ENCODE measurements at regions not wholly inside any gene's neighbourhood (a gene's known extent, or its start where the extent isn't known, plus 50 kb on each side); places are given as distances from the start of the nearest gene placed in this dataset.

GRCh38 chr9:118647331-118647730 lies 721.9 kb downstream of the BRINP1 start:
- Histone ChIP-seq H3K36me3 (ENCODE audit: insufficient read depth, low read length) (no peaks in the 10 kb centered on the region), H3F3A (ENCODE audit: low read depth) (no peaks in the 10 kb centered on the region), H3K4me3 (ENCODE audit: low read length, poor library complexity, severe bottlenecking) (no peak overlapping the region), H3K9me2 (replicated peaks; ENCODE audit: low read depth, low read length) (no peaks in the 10 kb centered on the region), H4K20me1 (ENCODE audit: insufficient read depth, low read length, poor library complexity, severe bottlenecking) (no peaks in the 10 kb centered on the region), H3K9me3 (ENCODE audit: insufficient read depth, low read depth, low read length) (0 out of 2 replicates have a peak, but pooled peaks cover 4% of the 10 kb centered on the region), H3K79me2 (ENCODE audit: insufficient read depth, low read length) (no peaks in the 10 kb centered on the region), H3K4me2 (ENCODE audit: low read depth, low read length, poor library complexity, severe bottlenecking) (no peak overlapping the region), H3K27me3 (ENCODE audit: insufficient read depth, low read length, poor library complexity, severe bottlenecking) (no peaks in the 10 kb centered on the region), H2AFZ (ENCODE audit: low read length) (no peak overlapping the region), H3K4me1 (ENCODE audit: insufficient read depth, low read length, poor library complexity, severe bottlenecking) (no peaks in the 10 kb centered on the region), H3K9ac (ENCODE audit: low read depth, low read length, poor library complexity, severe bottlenecking) (no peak overlapping the region)
- no peak for TF ChIP-seq CTCF (conservative IDR thresholded peaks at IDR 0.05; ENCODE audit: low read length)

DNA sequence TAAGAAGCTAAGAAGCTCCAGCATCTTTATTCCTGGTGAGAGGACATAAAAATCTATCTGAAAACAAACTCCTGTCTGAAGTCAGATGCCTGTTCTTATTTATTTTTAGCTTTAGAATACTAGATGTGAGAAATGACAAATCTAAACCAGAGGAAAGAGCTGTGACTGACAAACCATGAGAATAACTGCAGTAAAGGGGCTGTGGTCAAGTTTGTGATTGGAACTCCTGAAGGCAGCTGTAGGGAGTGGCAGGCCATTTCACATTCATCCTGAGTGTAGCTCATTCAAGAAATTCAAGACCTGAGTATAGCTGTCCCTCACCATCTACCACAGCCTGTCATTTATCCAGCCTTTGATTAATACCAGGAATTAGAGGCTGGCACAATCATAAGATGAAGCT lies 718.8 kb downstream of the BRINP1 start:
- no peak overlapping the region for H3K9ac ChIP-seq (ENCODE audit: low read depth, low read length, poor library complexity, severe bottlenecking)
- no peak overlapping the region for H2AFZ ChIP-seq (ENCODE audit: low read length)
- H3K4me2 ChIP-seq (ENCODE audit: low read depth, low read length, poor library complexity, severe bottlenecking): no peak overlapping the region
- H3F3A ChIP-seq (ENCODE audit: low read depth): no peaks in the 10 kb centered on the region
- H3K36me3 ChIP-seq (ENCODE audit: insufficient read depth, low read length): no peaks in the 10 kb centered on the region
- H3K79me2 ChIP-seq (ENCODE audit: insufficient read depth, low read length): no peaks in the 10 kb centered on the region
- H3K4me3 ChIP-seq (ENCODE audit: low read length, poor library complexity, severe bottlenecking): no peak overlapping the region
- no peaks in the 10 kb centered on the region for H3K9me3 ChIP-seq (ENCODE audit: insufficient read depth, low read depth, low read length)
- H3K4me1 ChIP-seq (ENCODE audit: insufficient read depth, low read length, poor library complexity, severe bottlenecking): no peaks in the 10 kb centered on the region
- no peaks in the 10 kb centered on the region for H4K20me1 ChIP-seq (ENCODE audit: insufficient read depth, low read length, poor library complexity, severe bottlenecking)
- TF ChIP-seq EZH2phosphoT487 (IDR thresholded peaks at IDR 0.05; ENCODE audit: borderline replicate concordance) (no peak), CTCF (conservative IDR thresholded peaks at IDR 0.05; ENCODE audit: low read length) (no peak)
- no peaks in the 10 kb centered on the region for H3K27me3 ChIP-seq (ENCODE audit: insufficient read depth, low read length, poor library complexity, severe bottlenecking)
- H3K9me2 ChIP-seq (replicated peaks; ENCODE audit: low read depth, low read length): no peaks in the 10 kb centered on the region

- Histone ChIP-seq H2AFZ (ENCODE audit: low read length) (no peak overlapping the region), H3K9me2 (replicated peaks; ENCODE audit: low read depth, low read length) (no peaks in the 10 kb centered on the region), H3K27me3 (ENCODE audit: insufficient read depth, low read length, poor library complexity, severe bottlenecking) (no peaks in the 10 kb centered on the region), H3K4me1 (ENCODE audit: insufficient read depth, low read length, poor library complexity, severe bottlenecking) (no peaks in the 10 kb centered on the region), H3K4me3 (ENCODE audit: low read length, poor library complexity, severe bottlenecking) (no peak overlapping the region), H3K9me3 (ENCODE audit: insufficient read depth, low read depth, low read length) (no peaks in the 10 kb centered on the region), H3K36me3 (ENCODE audit: insufficient read depth, low read length) (no peaks in the 10 kb centered on the region), H3F3A (ENCODE audit: low read depth) (no peaks in the 10 kb centered on the region), H3K9ac (ENCODE audit: low read depth, low read length, poor library complexity, severe bottlenecking) (no peak overlapping the region), H3K79me2 (ENCODE audit: insufficient read depth, low read length) (no peaks in the 10 kb centered on the region), H3K4me2 (ENCODE audit: low read depth, low read length, poor library complexity, severe bottlenecking) (no peak overlapping the region), H4K20me1 (ENCODE audit: insufficient read depth, low read length, poor library complexity, severe bottlenecking) (no peaks in the 10 kb centered on the region)
- TF ChIP-seq EZH2phosphoT487 (IDR thresholded peaks at IDR 0.05; ENCODE audit: borderline replicate concordance) (no peak), CTCF (conservative IDR thresholded peaks at IDR 0.05; ENCODE audit: low read length) (no peak)
Measured at GRCh38 chr9:118651511-118651910, 717.7 kb downstream of the BRINP1 start.
